ENCODE measurements at regions not wholly inside any gene's neighbourhood (a gene's known extent, or its start where the extent isn't known, plus 50 kb on each side); places are given as distances from the start of the nearest gene placed in this dataset.

DNA sequence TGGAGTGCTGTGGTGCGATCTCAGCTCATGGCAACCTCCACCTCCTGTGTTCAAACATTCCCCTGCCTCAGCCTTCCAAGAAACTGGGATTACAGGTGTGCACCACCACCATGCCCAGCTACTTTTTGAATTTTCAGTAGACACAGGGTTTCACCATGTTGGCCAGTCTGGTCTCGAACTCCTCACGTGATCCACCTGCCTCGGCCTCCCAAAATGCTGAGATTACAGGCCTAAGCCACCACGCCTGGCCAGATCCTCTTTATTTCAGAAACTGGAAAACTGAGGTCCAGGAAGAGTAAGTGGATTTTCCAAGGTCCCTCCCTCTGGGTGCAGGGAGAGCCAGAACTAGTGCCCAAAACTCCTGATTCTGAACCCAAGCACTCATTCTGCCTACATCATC lies 413.1 kb upstream of the AUTS2 start:
- no peaks in the 10 kb centered on the region for H3K79me2 ChIP-seq (ENCODE audit: low read length)
- TF ChIP-seq, protein P1, sequence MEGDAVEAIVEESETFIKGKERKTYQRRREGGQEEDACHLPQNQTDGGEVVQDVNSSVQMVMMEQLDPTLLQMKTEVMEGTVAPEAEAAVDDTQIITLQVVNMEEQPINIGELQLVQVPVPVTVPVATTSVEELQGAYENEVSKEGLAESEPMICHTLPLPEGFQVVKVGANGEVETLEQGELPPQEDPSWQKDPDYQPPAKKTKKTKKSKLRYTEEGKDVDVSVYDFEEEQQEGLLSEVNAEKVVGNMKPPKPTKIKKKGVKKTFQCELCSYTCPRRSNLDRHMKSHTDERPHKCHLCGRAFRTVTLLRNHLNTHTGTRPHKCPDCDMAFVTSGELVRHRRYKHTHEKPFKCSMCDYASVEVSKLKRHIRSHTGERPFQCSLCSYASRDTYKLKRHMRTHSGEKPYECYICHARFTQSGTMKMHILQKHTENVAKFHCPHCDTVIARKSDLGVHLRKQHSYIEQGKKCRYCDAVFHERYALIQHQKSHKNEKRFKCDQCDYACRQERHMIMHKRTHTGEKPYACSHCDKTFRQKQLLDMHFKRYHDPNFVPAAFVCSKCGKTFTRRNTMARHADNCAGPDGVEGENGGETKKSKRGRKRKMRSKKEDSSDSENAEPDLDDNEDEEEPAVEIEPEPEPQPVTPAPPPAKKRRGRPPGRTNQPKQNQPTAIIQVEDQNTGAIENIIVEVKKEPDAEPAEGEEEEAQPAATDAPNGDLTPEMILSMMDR (IDR thresholded peaks at IDR 0.05; ENCODE audit: low read length) = no peak
- TF ChIP-seq EZH2phosphoT487 (IDR thresholded peaks at IDR 0.05; ENCODE audit: low read length) (no peak), EZH2 (optimal IDR thresholded peaks at IDR 0.05; ENCODE audit: low read depth, low read length) (no peak)
- H3K36me3 ChIP-seq (replicated peaks; ENCODE audit: insufficient read depth, low read length) = no peaks in the 10 kb centered on the region
- H3F3A ChIP-seq (ENCODE audit: insufficient read depth, low read length) = no peaks in the 10 kb centered on the region
- no peak overlapping the region for H3K4me3 ChIP-seq (ENCODE audit: low read length)
- H2AFZ ChIP-seq (ENCODE audit: low read length) = no peak overlapping the region
- H3K4me2 ChIP-seq (ENCODE audit: low read depth, low read length) = no peak overlapping the region
- H3K9me2 ChIP-seq (replicated peaks; ENCODE audit: insufficient read depth, low read length) = no peaks in the 10 kb centered on the region
- DNase-seq = no peak
- no peak overlapping the region for H3K27ac ChIP-seq (ENCODE audit: low read length)
- H3K9me3 ChIP-seq (replicated peaks; ENCODE audit: insufficient read depth, low read length) = no peaks in the 10 kb centered on the region
- no peaks in the 10 kb centered on the region for H4K20me1 ChIP-seq (ENCODE audit: insufficient read depth, low read length)
- H3K4me1 ChIP-seq (ENCODE audit: low read length) = no peaks in the 10 kb centered on the region
- no peak overlapping the region for H3K9ac ChIP-seq (ENCODE audit: low read length)
- H3K27me3 ChIP-seq (replicated peaks; ENCODE audit: insufficient read depth, low read length) = no peaks in the 10 kb centered on the region

DNA sequence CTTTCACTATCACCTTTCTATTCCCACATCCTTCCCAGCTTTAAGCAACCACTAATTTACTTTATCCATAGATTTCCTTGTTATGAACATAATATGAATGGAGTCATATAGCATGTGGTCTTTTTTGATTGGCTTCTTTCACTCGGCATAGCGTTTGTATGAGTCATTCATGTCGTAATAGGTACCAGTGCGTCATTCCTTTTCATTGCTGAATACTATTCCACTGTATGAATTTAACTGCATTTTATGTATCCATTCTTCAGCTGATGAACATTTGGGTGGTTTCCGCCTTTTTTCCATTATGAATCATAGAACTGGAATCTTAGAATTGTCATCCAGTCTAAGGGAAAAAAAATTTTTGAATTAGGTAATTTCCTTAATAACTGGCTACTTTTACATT lies 411.3 kb upstream of the AUTS2 start:
- Histone ChIP-seq H3K27me3 (replicated peaks; ENCODE audit: insufficient read depth, low read length) (no peaks in the 10 kb centered on the region), H4K20me1 (ENCODE audit: insufficient read depth, low read length) (no peaks in the 10 kb centered on the region), H3K4me1 (ENCODE audit: low read length) (no peaks in the 10 kb centered on the region), H3K79me2 (ENCODE audit: low read length) (no peaks in the 10 kb centered on the region), H2AFZ (ENCODE audit: low read length) (no peak overlapping the region), H3K9ac (ENCODE audit: low read length) (no peak overlapping the region), H3K4me2 (ENCODE audit: low read depth, low read length) (no peak overlapping the region), H3K36me3 (replicated peaks; ENCODE audit: insufficient read depth, low read length) (no peaks in the 10 kb centered on the region), H3K9me2 (replicated peaks; ENCODE audit: insufficient read depth, low read length) (no peaks in the 10 kb centered on the region), H3K27ac (ENCODE audit: low read length) (no peak overlapping the region), H3K4me3 (ENCODE audit: low read length) (no peak overlapping the region), H3K9me3 (replicated peaks; ENCODE audit: insufficient read depth, low read length) (no peaks in the 10 kb centered on the region), H3F3A (ENCODE audit: insufficient read depth, low read length) (no peaks in the 10 kb centered on the region)
- no peak for DNase-seq
- TF ChIP-seq EZH2 (optimal IDR thresholded peaks at IDR 0.05; ENCODE audit: low read depth, low read length) (no peak), EZH2phosphoT487 (IDR thresholded peaks at IDR 0.05; ENCODE audit: low read length) (no peak)
- TF ChIP-seq, protein P1 (IDR thresholded peaks at IDR 0.05; ENCODE audit: low read length) = no peak

DNA sequence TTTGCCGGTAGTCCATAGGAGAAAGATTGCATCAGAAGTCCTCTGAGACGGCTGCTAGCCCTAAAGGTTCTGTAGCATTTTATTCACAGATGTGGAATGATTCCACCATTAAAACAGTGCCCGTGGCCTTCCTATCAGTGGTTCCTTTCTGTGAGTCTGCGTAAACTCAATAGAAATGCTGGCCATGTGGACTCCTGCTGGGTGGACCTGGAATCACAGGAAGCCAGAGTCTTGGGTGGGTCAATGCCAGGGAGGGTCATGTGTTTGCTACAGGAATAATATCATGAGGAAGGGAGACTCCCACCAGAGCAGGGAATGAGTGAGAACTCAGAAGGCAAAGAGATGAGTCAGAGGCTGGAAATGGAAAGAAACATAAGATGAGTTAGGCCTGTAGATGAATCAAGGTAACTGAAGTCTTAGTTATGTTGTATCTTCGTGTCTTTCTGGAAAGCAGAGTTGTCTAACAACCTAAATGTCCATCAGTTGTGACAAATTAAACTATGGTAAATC lies 410.4 kb upstream of the AUTS2 start:
- H3K4me1 ChIP-seq (ENCODE audit: low read length) = no peaks in the 10 kb centered on the region

More for the DNA sequence above, 410.4 kb upstream of the AUTS2 start:
- Histone ChIP-seq H2AFZ (ENCODE audit: low read length) (no peak overlapping the region), H3K79me2 (ENCODE audit: low read length) (no peaks in the 10 kb centered on the region), H4K20me1 (ENCODE audit: insufficient read depth, low read length) (no peaks in the 10 kb centered on the region), H3K27me3 (replicated peaks; ENCODE audit: insufficient read depth, low read length) (no peaks in the 10 kb centered on the region), H3K27ac (ENCODE audit: low read length) (no peak overlapping the region), H3K9me2 (replicated peaks; ENCODE audit: insufficient read depth, low read length) (no peaks in the 10 kb centered on the region), H3K4me2 (ENCODE audit: low read depth, low read length) (no peak overlapping the region), H3F3A (ENCODE audit: insufficient read depth, low read length) (no peaks in the 10 kb centered on the region), H3K36me3 (replicated peaks; ENCODE audit: insufficient read depth, low read length) (no peaks in the 10 kb centered on the region), H3K9ac (ENCODE audit: low read length) (no peak overlapping the region), H3K9me3 (replicated peaks; ENCODE audit: insufficient read depth, low read length) (no peaks in the 10 kb centered on the region), H3K4me3 (ENCODE audit: low read length) (no peak overlapping the region)
- DNase-seq = no peak
- no peak for TF ChIP-seq EZH2 (optimal IDR thresholded peaks at IDR 0.05; ENCODE audit: low read depth, low read length)
- TF ChIP-seq, protein P1 (IDR thresholded peaks at IDR 0.05; ENCODE audit: low read length) = no peak
